Mesenchymal stem cell (in vitro differentiated cells and primary cell): ENCODE measurements at regions not wholly inside any gene's neighbourhood (a gene's known extent, or its start where the extent isn't known, plus 50 kb on each side); places are given as distances from the start of the nearest gene placed in this dataset.

Experiments used
- DNase-seq: peaks from one replicate; pipeline ENCODE4 v3.0.0-alpha.2; 2013
- H2AFZ ChIP-seq: one replicate; pipeline ENCODE4 v1.6.1; 2013; ENCODE audit warnings: low read depth, mild to moderate bottlenecking, control low read depth, inconsistent platforms, low read length, moderate library complexity
- H2AK5ac ChIP-seq: 2 replicates; pipeline ENCODE4 v1.6.1; 2013; ENCODE audit warnings: low read length, moderate library complexity, mild to moderate bottlenecking, inconsistent platforms; ENCODE audit not compliant: severe bottlenecking
- H2BK120ac ChIP-seq: one replicate; pipeline ENCODE4 v1.6.1; 2013; ENCODE audit warnings: low read depth, mild to moderate bottlenecking, inconsistent platforms, low read length, moderate library complexity
- H2BK12ac ChIP-seq, 2 experiments: one replicate each; pipeline ENCODE4 v1.6.1; 2013; ENCODE audit warnings: inconsistent platforms in 2 of 2, low read length in 2 of 2, mild to moderate bottlenecking in 2 of 2, moderate library complexity in 2 of 2, control low read depth in 1 of 2
- H2BK15ac ChIP-seq: one replicate; pipeline ENCODE4 v1.6.1; 2013; ENCODE audit warnings: mild to moderate bottlenecking, low read depth, inconsistent platforms; ENCODE audit not compliant: poor library complexity, severe bottlenecking
- H2BK5ac ChIP-seq: 2 replicates; pipeline ENCODE4 v1.6.1; 2013; ENCODE audit warnings: low read depth, mild to moderate bottlenecking, low read length, control low read depth, inconsistent platforms; ENCODE audit not compliant: poor library complexity, severe bottlenecking
- H3K14ac ChIP-seq, 2 experiments: one replicate each; pipeline ENCODE4 v1.6.1; 2013; ENCODE audit warnings: inconsistent platforms in 2 of 2, low read length in 2 of 2, control low read depth in 1 of 2, mild to moderate bottlenecking in 1 of 2, moderate library complexity in 1 of 2
- H3K18ac ChIP-seq, 2 experiments: one replicate each; pipeline ENCODE4 v1.6.1; 2013; ENCODE audit warnings: inconsistent platforms in 2 of 2, low read length in 2 of 2, control low read depth in 1 of 2, low read depth in 1 of 2, mild to moderate bottlenecking in 1 of 2
- H3K23ac ChIP-seq, 2 experiments: one replicate each; pipeline ENCODE4 v1.6.1; 2013; ENCODE audit warnings: inconsistent platforms in 2 of 2, low read length in 2 of 2, mild to moderate bottlenecking in 2 of 2, moderate library complexity in 2 of 2, control low read depth in 1 of 2
- H3K27ac ChIP-seq: 2 replicates; pipeline ENCODE4 v1.5.1; 2013; ENCODE audit warnings: mild to moderate bottlenecking, moderate library complexity, low read length, control low read depth, inconsistent platforms; ENCODE audit not compliant: poor library complexity, severe bottlenecking
- H3K27me3 ChIP-seq, 2 experiments: 2 replicates each; pipeline versions ENCODE4 v1.6.1 to v1.7.0; 2013; ENCODE audit warnings: low read length in 2 of 2, mild to moderate bottlenecking in 2 of 2, moderate library complexity in 2 of 2, control low read depth in 1 of 2, inconsistent platforms in 1 of 2; ENCODE audit not compliant: control insufficient read depth in 1 of 2, insufficient read depth in 1 of 2
- H3K36me3 ChIP-seq, 2 experiments: 2 replicates each; pipeline versions ENCODE4 v1.6.1 to v1.7.0; 2013; ENCODE audit warnings: low read length in 2 of 2, control low read depth in 1 of 2, inconsistent platforms in 1 of 2, low read depth in 1 of 2, mild to moderate bottlenecking in 1 of 2; ENCODE audit not compliant: insufficient read depth in 2 of 2, control insufficient read depth in 1 of 2
- H3K4ac ChIP-seq, 2 experiments: one replicate each; pipeline ENCODE4 v1.6.1; 2013; ENCODE audit warnings: inconsistent platforms in 2 of 2, low read length in 2 of 2, mild to moderate bottlenecking in 2 of 2, moderate library complexity in 2 of 2, control low read depth in 1 of 2, low read depth in 1 of 2
- H3K4me1 ChIP-seq: 2 replicates; pipeline ENCODE4 v1.6.1; 2013; ENCODE audit warnings: low read depth, low read length, control low read depth; ENCODE audit not compliant: control insufficient read depth, insufficient read depth
- H3K4me2 ChIP-seq: 2 replicates; pipeline ENCODE4 v1.6.1; 2013; ENCODE audit warnings: low read length, mild to moderate bottlenecking, inconsistent platforms; ENCODE audit not compliant: poor library complexity, severe bottlenecking
- H3K4me3 ChIP-seq, 2 experiments: 2 replicates each; pipeline versions ENCODE4 v1.5.1 to v1.7.0; 2013; ENCODE audit warnings: low read length in 2 of 2, mild to moderate bottlenecking in 2 of 2, control low read depth in 1 of 2, low read depth in 1 of 2; ENCODE audit not compliant: insufficient read depth in 1 of 2
- H3K79me1 ChIP-seq: replicated peaks from 2 replicates; pipeline ENCODE4 v1.6.1; 2013; ENCODE audit warnings: mild to moderate bottlenecking, control low read depth, low read length, inconsistent platforms; ENCODE audit not compliant: poor library complexity, severe bottlenecking
- H3K9ac ChIP-seq: 2 replicates; pipeline ENCODE4 v1.7.0; 2013; ENCODE audit warnings: mild to moderate bottlenecking, low read length, moderate library complexity
- H3K9me3 ChIP-seq: 2 replicates; pipeline ENCODE4 v1.7.0; 2013; ENCODE audit warnings: mild to moderate bottlenecking, low read length; ENCODE audit not compliant: control insufficient read depth
- H4K8ac ChIP-seq: one replicate; pipeline ENCODE4 v1.6.1; 2013; ENCODE audit warnings: inconsistent platforms, mild to moderate bottlenecking, low read length, moderate library complexity
- H4K91ac ChIP-seq: one replicate; pipeline ENCODE4 v1.6.1; 2013; ENCODE audit warnings: mild to moderate bottlenecking, low read length, inconsistent platforms
- WGBS: methylation state at CpG from one replicate; pipeline ENCODE4 v1.1.7; 2013; ENCODE audit warnings: mixed read lengths; 5-methylcytosine and 5-hydroxymethylcytosine counted together

- DNase-seq, result no peak
- Histone ChIP-seq H3K4me3 (no peak overlapping the region), H3K9ac (no peak overlapping the region), H2BK15ac (no peak overlapping the region), H4K91ac (no peak overlapping the region), H3K4me2 (no peak overlapping the region), H3K27me3 (no peaks in the 10 kb centered on the region), H3K18ac (no peak overlapping the region), H3K27ac (no peak overlapping the region), H2AFZ (no peak overlapping the region), H3K4ac (no peak overlapping the region), H2BK12ac (no peak overlapping the region), H4K8ac (no peak overlapping the region), H3K36me3 (no peaks in the 10 kb centered on the region), H2BK5ac (no peak overlapping the region), H2BK120ac (no peak overlapping the region), H3K9me3 (no peaks in the 10 kb centered on the region), H3K4me1 (no peaks in the 10 kb centered on the region), H2AK5ac (no peak overlapping the region), H3K23ac (no peak overlapping the region), H3K14ac (no peak overlapping the region), H3K79me1 (no peaks in the 10 kb centered on the region)
- 29% methylated on average over 1 of the region's 1 CpG for WGBS
Measured at GRCh38 chr10:105774881-105775280, 1133.8 kb downstream of the SORCS3 start.

DNA sequence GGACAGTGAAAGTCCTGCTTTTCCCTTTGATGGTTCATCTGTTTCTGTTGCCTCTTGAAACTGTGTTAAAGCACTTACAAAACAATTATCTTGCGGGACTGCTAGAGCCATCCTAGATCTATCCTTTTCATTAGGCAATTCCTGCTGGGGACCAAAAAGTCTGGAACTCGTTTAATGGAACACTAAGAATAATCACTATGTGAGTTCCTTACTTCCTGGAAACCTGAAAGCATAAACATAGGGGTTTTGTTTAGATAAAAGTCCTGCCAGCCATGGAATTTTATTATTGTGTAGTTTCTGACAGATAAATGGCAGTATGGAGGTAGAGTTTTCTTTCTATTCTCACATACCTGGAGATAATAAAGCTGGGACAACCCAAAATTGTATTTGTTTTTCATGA lies 1133.3 kb downstream of the SORCS3 start:
- WGBS, result 0% methylated on average over 1 of the region's 2 CpGs
- no peaks in the 10 kb centered on the region for H3K9me3 ChIP-seq
- no peak overlapping the region for H3K9ac ChIP-seq
- no peak overlapping the region for H3K4me3 ChIP-seq
- H4K91ac ChIP-seq, result no peak overlapping the region
- no peaks in the 10 kb centered on the region for H3K27me3 ChIP-seq
- no peak overlapping the region for H3K14ac ChIP-seq
- H2BK120ac ChIP-seq, result no peak overlapping the region
- H2AFZ ChIP-seq, result no peak overlapping the region
- no peak overlapping the region for H4K8ac ChIP-seq
- no peaks in the 10 kb centered on the region for H3K36me3 ChIP-seq
- H3K4me1 ChIP-seq, result no peaks in the 10 kb centered on the region
- no peak overlapping the region for H3K23ac ChIP-seq
- no peak overlapping the region for H3K18ac ChIP-seq
- H2AK5ac ChIP-seq, result no peak overlapping the region
- H3K4ac ChIP-seq, result no peak overlapping the region
- H2BK15ac ChIP-seq, result no peak overlapping the region
- DNase-seq, result no peak
- H3K27ac ChIP-seq, result no peak overlapping the region
- H2BK12ac ChIP-seq, result no peak overlapping the region
- H3K79me1 ChIP-seq, result no peaks in the 10 kb centered on the region
- no peak overlapping the region for H3K4me2 ChIP-seq
- H2BK5ac ChIP-seq, result no peak overlapping the region

- Histone ChIP-seq H2BK12ac (no peak overlapping the region), H3K18ac (no peak overlapping the region), H2BK120ac (no peak overlapping the region), H3K27ac (no peak overlapping the region), H3K9me3 (no peaks in the 10 kb centered on the region), H4K91ac (no peak overlapping the region), H2AFZ (no peak overlapping the region), H2AK5ac (no peak overlapping the region), H3K4me3 (no peak overlapping the region), H3K4ac (no peak overlapping the region), H3K79me1 (no peaks in the 10 kb centered on the region), H3K4me1 (no peaks in the 10 kb centered on the region), H4K8ac (no peak overlapping the region), H3K14ac (no peak overlapping the region), H2BK5ac (no peak overlapping the region), H3K4me2 (no peak overlapping the region), H3K23ac (no peak overlapping the region), H2BK15ac (no peak overlapping the region), H3K9ac (no peak overlapping the region), H3K36me3 (no peaks in the 10 kb centered on the region), H3K27me3 (no peaks in the 10 kb centered on the region)
- WGBS, result 33% methylated on average over 1 of the region's 2 CpGs
- DNase-seq, result no peak
Measured at GRCh38 chr10:105770524-105771212, 1129.6 kb downstream of the SORCS3 start.

DNA sequence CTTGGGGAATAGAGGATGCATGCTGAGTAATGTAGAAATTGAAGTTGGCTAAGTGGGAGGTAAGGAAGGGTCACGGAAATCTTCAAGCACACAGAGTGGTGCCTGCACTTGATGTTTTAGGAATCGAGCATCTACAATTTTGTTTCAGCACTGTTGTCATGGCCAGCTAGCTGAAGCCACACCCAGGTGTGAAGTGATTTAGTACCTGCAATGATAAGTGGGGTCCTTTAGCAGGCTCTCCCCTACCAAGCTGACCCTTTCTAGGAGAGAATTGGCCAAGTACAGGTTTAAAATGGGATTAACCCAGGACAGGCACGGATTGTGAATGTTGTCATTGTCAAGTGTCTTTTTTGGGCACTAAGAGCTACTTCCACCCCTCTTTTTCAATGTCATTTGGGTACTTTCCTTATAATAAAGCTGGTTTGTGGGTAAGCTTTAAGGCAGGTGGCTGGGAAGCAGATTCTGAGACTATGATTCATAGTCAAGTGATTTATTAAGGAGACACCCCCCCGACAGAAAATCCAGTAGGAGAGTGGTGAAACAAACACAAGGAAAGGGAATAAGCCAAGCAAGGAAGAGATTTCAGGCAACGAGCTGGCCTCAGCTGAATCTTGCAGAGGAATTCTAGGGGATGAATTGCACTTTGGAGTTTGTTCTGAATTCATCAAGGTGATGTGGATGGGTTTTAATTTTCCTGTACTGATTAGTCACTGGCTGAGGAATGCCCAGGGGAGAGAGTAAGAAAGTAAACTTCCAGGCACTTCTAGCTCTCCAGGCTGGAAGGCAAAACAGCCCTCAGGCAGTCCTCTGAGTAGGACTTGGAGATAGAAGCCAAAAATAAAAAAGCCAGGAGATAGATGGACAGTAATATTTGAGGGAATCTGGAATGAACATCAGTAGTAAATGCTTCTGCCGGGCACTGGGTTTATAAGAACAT lies 1128.4 kb downstream of the SORCS3 start:
- no peak overlapping the region for H4K91ac ChIP-seq
- no peak overlapping the region for H2AK5ac ChIP-seq
- H3K4me2 ChIP-seq, result no peak overlapping the region
- H2BK5ac ChIP-seq, result no peak overlapping the region
- no peak overlapping the region for H3K23ac ChIP-seq
- no peak overlapping the region for H3K14ac ChIP-seq
- no peak overlapping the region for H3K18ac ChIP-seq
- H3K9me3 ChIP-seq, result no peaks in the 10 kb centered on the region
- no peak overlapping the region for H3K9ac ChIP-seq
- no peak overlapping the region for H3K4me3 ChIP-seq
- no peak overlapping the region for H2BK15ac ChIP-seq
- no peak overlapping the region for H2AFZ ChIP-seq
- H2BK12ac ChIP-seq, result no peak overlapping the region
- no peak overlapping the region for H4K8ac ChIP-seq
- H3K79me1 ChIP-seq, result no peaks in the 10 kb centered on the region
- H3K36me3 ChIP-seq, result no peaks in the 10 kb centered on the region
- H3K27me3 ChIP-seq, result no peaks in the 10 kb centered on the region
- no peak overlapping the region for H3K4ac ChIP-seq
- no peak for DNase-seq
- 39% methylated on average over 6 of the region's 6 CpGs for WGBS
- H3K27ac ChIP-seq, result no peak overlapping the region
- H3K4me1 ChIP-seq, result no peaks in the 10 kb centered on the region
- H2BK120ac ChIP-seq, result no peak overlapping the region
